ENCODE measurements at regions not wholly inside any gene's neighbourhood (a gene's known extent, or its start where the extent isn't known, plus 50 kb on each side); places are given as distances from the start of the nearest gene placed in this dataset.
"Not testable (repeated sequence)": the region's sequence is repeated elsewhere in the genome, so short reads cannot be mapped to it uniquely, and the experiment has no call there.

- DNase-seq (no peak), ATAC-seq (no peak)
Measured at GRCh38 chr1:227416156-227416830, 98.0 kb upstream of the CDC42BPA start.

GRCh38 chr1:227415115-227415790 lies 97.0 kb upstream of the CDC42BPA start:
- DNase-seq (no peak), ATAC-seq (no peak)

- no peak for DNase-seq
- ATAC-seq = no peak
Measured at GRCh38 chr1:227411066-227411465, 92.8 kb upstream of the CDC42BPA start.

GRCh38 chr1:227406332-227406731 lies 88.0 kb upstream of the CDC42BPA start:
- not testable (repeated sequence) for DNase-seq, ATAC-seq

GRCh38 chr1:227403535-227403934 lies 85.2 kb upstream of the CDC42BPA start:
- no peak for ATAC-seq
- DNase-seq = no peak

GRCh38 chr1:227401562-227402342 lies 83.5 kb upstream of the CDC42BPA start:
- DNase-seq (no peak), ATAC-seq (no peak)

- no peak for DNase-seq
- ATAC-seq = no peak
Measured at GRCh38 chr1:227399152-227399730, 80.9 kb upstream of the CDC42BPA start.

- ATAC-seq (no peak), DNase-seq (no peak)
Measured at GRCh38 chr1:227397354-227397978, 79.2 kb upstream of the CDC42BPA start.

GRCh38 chr1:227396539-227397353 lies 78.5 kb upstream of the CDC42BPA start:
- no peak for DNase-seq
- ATAC-seq = no peak

- no peak for DNase-seq
- no peak for ATAC-seq
Measured at GRCh38 chr1:227395426-227396028, 77.2 kb upstream of the CDC42BPA start.

- no peak for ATAC-seq
- DNase-seq = no peak
Measured at GRCh38 chr1:227392984-227393764, 74.9 kb upstream of the CDC42BPA start.

- ATAC-seq = no peak
- DNase-seq = no peak
Measured at GRCh38 chr1:227391879-227392278, 73.6 kb upstream of the CDC42BPA start.

- no peak for DNase-seq
- ATAC-seq = no peak
Measured at GRCh38 chr1:227391211-227391610, 72.9 kb upstream of the CDC42BPA start.

GRCh38 chr1:227390525-227390924 lies 72.2 kb upstream of the CDC42BPA start:
- DNase-seq (no peak), ATAC-seq (no peak)

- ATAC-seq = no peak
- DNase-seq = no peak
Measured at GRCh38 chr1:227388214-227389168, 70.2 kb upstream of the CDC42BPA start.

- DNase-seq = no peak
- ATAC-seq = no peak
Measured at GRCh38 chr1:227379555-227379892, 61.2 kb upstream of the CDC42BPA start.

- ATAC-seq (no peak), DNase-seq (no peak)
Measured at GRCh38 chr1:227378871-227379554, 60.7 kb upstream of the CDC42BPA start.

- no peak for ATAC-seq
- DNase-seq = no peak
Measured at GRCh38 chr1:227378181-227378580, 59.9 kb upstream of the CDC42BPA start.

GRCh38 chr1:227374846-227375245 lies 56.6 kb upstream of the CDC42BPA start:
- ATAC-seq (no peak), DNase-seq (no peak)

Measured in stimulated activated naive CD8-positive, alpha-beta T cell treated with anti-CD3 and anti-CD28 coated beads, Interleukin-15, Interleukin-2, amounts not matched to agents 100 U/mL and 50 U/mL, for 24 hours (primary cell).